DMS153 treated with DMSO at 0.1 percent for 48 hours (cell line): ENCODE measurements at regions not wholly inside any gene's neighbourhood (a gene's known extent, or its start where the extent isn't known, plus 50 kb on each side); places are given as distances from the start of the nearest gene placed in this dataset.

Source experiments
- DNase-seq: peaks from one replicate; lab custom pipeline; 2025; ENCODE audit not compliant: unreplicated experiment; lab: John Stamatoyannopoulos, UW

GRCh38 chr5:63375851-63376250 lies 586.4 kb downstream of the HTR1A start:
- no peak for DNase-seq

- DNase-seq = no peak
Measured at GRCh38 chr5:63374085-63374484, 588.2 kb downstream of the HTR1A start.

GRCh38 chr5:63351164-63351563 lies 611.1 kb downstream of the HTR1A start:
- DNase-seq = no peak

- no peak for DNase-seq
Measured at GRCh38 chr5:63346451-63346850, 615.8 kb downstream of the HTR1A start.

- DNase-seq = no peak
Measured at GRCh38 chr5:63341442-63341841, 620.8 kb downstream of the HTR1A start.

GRCh38 chr5:63323926-63324325 lies 638.3 kb downstream of the HTR1A start:
- DNase-seq = no peak

GRCh38 chr5:63314551-63314950 lies 647.7 kb downstream of the HTR1A start:
- no peak for DNase-seq

- no peak for DNase-seq
Measured at GRCh38 chr5:63310644-63311043, 651.6 kb downstream of the HTR1A start.

GRCh38 chr5:63306909-63307308 lies 655.3 kb downstream of the HTR1A start:
- no peak for DNase-seq

- DNase-seq = no peak
Measured at GRCh38 chr5:63293317-63293716, 668.9 kb downstream of the HTR1A start.

- DNase-seq = no peak
Measured at GRCh38 chr5:63286724-63287123, 675.5 kb downstream of the HTR1A start.

GRCh38 chr5:63263411-63263810 lies 684.8 kb downstream of the LRRC70 start:
- DNase-seq = no peak

GRCh38 chr5:63262185-63262981 lies 683.8 kb downstream of the LRRC70 start:
- DNase-seq = no peak

GRCh38 chr5:63261695-63262094 lies 683.1 kb downstream of the LRRC70 start:
- DNase-seq = no peak

- DNase-seq = no peak
Measured at GRCh38 chr5:63255594-63255993, 677.0 kb downstream of the LRRC70 start.

GRCh38 chr5:63250939-63251338 lies 672.3 kb downstream of the LRRC70 start:
- no peak for DNase-seq

- DNase-seq = no peak
Measured at GRCh38 chr5:63249960-63250359, 671.3 kb downstream of the LRRC70 start.

GRCh38 chr5:63247651-63248050 lies 669.0 kb downstream of the LRRC70 start:
- DNase-seq = no peak

GRCh38 chr5:63245271-63245670 lies 666.7 kb downstream of the LRRC70 start:
- no peak for DNase-seq

GRCh38 chr5:63240063-63240755 lies 661.6 kb downstream of the LRRC70 start:
- DNase-seq = no peak

- DNase-seq = no peak
Measured at GRCh38 chr5:63233911-63234310, 655.3 kb downstream of the LRRC70 start.

- DNase-seq = no peak
Measured at GRCh38 chr5:63233361-63233760, 654.7 kb downstream of the LRRC70 start.

- DNase-seq = no peak
Measured at GRCh38 chr5:63230754-63231153, 652.1 kb downstream of the LRRC70 start.
